T1000 (cell line): ENCODE measurements at regions not wholly inside any gene's neighbourhood (a gene's known extent, or its start where the extent isn't known, plus 50 kb on each side); places are given as distances from the start of the nearest gene placed in this dataset.

ENCODE experiments used
- DNase-seq: peaks from one replicate; lab custom pipeline; 2025; ENCODE audit warnings: mixed read lengths; lab: John Stamatoyannopoulos, UW

GRCh38 chr5:68352166-68352565 is 136.6 kb downstream of the PIK3R1 start:
- DNase-seq: no peak

DNA sequence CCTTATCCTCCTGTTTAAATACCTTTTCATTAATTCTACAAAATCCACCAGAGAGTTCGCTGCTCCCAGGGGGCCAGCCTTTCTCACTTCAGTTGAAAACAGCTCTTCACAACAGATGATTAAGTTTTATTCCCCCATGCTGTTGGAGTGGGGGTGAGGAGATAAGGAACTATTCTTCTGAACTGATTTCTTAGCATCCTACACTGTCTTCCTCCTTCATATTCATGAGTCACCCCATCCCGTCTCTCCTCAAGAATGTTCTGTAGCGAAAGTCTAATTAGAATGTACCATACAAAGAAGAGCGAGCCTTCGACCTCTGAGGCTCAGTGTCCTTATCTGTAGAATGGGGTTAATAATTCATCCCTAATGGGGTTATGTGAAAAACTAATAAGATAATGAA is 138.0 kb downstream of the PIK3R1 start:
- DNase-seq: no peak

DNA sequence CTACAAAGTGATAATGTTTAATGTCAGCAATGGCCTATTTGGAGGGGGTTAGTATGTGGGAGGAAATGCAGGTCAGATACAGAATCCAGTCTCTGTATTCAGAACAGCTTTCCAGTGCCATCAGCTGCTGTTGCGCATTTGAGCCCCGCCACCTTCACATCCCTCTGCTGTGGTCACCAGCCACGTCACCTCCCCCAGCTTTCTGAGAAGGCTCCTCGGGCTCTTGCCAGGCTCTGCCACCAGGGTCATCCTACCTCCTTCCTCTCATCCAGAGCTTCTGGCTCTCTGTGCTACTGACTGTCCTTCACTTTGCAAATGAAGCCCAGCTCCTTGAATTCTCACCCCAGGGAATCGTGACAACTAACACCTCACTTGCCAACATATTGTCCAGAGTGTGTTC is 138.8 kb downstream of the PIK3R1 start:
- no peak for DNase-seq

DNA sequence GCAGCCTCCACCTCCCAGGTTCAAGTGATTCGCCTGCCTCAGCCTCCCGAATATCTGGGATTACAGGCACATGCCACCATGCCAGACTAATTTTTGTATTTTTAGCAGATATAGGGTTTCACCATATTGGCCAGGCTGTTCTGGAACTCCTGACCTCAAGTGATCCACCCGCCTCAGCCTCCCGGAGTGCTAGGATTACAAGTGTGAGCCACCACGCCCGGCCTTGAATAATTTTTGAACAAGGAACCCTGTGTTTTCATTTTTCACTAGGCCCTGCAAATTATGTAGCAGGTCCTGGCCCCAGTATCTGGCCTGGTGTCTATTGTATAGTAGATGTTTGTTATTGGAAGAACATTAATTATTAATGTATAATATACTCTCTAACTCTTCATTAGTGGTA is 140.7 kb downstream of the PIK3R1 start:
- no peak for DNase-seq

GRCh38 chr5:68356623-68357022 is 141.1 kb downstream of the PIK3R1 start:
- no peak for DNase-seq

- no peak for DNase-seq
Observed at GRCh38 chr5:68359699-68360098, 144.1 kb downstream of the PIK3R1 start.

- no peak for DNase-seq
Observed at GRCh38 chr5:68362331-68362730, 146.8 kb downstream of the PIK3R1 start.

- DNase-seq: no peak
Observed at GRCh38 chr5:68365889-68366288, 150.3 kb downstream of the PIK3R1 start.

DNA sequence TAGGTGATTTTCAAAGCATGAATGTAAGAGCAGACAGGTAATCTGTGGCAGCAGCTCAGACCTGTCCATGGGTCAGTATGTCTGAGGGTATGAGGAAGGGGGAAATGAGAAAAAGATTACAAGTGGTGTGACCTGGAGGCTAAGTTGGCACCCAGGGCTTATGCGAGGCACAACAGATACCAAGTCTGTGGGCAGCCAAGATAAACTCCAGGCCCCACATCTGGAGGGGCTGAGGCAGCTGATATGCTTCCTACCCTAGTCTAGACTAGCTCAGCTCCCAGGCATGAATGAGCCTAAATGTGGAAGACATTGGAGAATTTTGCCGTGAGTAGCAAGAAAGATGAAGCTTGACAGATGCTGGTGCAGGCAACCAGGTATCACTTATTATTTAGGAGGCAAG is 151.7 kb downstream of the PIK3R1 start:
- no peak for DNase-seq

- no peak for DNase-seq
Observed at GRCh38 chr5:68367717-68368116, 152.2 kb downstream of the PIK3R1 start.

DNA sequence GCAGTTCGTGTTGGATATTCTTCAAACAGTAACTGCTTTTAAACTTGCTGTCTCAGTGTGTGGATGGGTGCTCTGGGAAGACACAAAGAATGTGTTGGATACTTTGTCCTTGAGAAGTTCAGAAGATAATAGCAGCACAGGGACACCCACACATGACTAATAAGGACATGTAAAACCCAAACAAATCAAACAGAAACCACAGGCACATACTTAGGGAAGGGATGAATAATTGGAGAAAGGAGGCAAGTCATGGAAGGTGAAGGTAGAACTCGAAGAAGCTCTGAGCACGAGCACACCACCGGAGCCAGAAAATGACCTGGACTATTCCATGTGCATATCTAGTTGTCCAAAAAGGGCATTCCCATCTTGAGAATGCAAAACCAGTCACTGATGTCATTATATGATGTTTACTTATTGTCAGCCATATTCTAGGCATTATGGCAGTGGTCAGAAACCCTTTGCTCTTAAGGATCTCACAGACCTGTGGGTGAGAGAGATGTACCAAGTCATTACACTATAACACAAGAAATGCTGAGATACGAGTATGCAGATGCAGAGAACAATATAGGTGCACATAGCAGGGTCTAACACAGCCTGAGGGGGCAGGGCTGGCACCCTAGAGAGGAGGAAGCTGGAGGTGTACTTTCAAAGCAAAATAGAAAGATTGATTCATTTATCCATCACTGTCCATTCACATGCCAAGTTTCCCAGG is 152.9 kb downstream of the PIK3R1 start:
- no peak for DNase-seq

- no peak for DNase-seq
Observed at GRCh38 chr5:68369023-68369359, 153.4 kb downstream of the PIK3R1 start.

GRCh38 chr5:68369457-68370125 is 154.0 kb downstream of the PIK3R1 start:
- DNase-seq: no peak

- DNase-seq: no peak
Observed at GRCh38 chr5:68370196-68370595, 154.6 kb downstream of the PIK3R1 start.

DNA sequence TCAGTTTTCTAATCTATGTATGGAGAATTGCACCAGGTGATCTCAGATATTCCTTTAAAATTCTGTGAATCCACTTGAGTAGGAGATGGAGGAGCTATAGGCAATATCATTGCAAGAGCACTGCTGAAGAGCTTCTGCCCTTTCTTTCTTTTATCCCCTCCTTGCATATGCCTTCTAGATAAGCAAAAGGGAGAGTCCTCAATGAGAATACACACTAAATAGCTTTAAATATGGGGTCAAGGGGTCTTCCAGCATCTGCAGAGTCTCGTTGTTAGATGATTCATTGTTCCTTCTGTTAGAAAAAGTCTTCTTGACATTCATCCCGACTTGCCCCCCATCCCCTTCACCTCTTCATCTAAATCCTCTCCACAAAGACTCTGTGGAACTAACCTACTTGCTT is 156.1 kb downstream of the PIK3R1 start:
- DNase-seq: no peak

DNA sequence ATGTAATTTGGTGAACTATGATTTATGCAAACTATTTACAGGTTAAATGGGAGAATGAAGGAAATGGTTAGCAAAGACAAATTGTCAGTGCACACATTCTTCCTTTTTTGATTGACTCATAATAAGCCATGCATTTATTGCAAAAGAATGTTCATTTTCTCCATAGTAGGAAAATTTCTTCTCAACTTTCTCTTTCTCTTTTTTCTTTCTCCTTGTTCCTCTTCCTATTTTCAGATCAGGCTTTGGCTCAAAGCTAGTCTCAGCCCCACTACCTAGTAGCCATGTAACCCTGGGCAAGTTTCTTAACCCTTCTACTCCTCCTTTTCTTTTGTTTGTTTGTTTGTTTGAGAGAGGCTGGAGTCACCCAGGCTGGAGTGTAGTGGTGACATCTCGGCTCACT is 156.6 kb downstream of the PIK3R1 start:
- DNase-seq: no peak

- no peak for DNase-seq
Observed at GRCh38 chr5:68373050-68373449, 157.5 kb downstream of the PIK3R1 start.

DNA sequence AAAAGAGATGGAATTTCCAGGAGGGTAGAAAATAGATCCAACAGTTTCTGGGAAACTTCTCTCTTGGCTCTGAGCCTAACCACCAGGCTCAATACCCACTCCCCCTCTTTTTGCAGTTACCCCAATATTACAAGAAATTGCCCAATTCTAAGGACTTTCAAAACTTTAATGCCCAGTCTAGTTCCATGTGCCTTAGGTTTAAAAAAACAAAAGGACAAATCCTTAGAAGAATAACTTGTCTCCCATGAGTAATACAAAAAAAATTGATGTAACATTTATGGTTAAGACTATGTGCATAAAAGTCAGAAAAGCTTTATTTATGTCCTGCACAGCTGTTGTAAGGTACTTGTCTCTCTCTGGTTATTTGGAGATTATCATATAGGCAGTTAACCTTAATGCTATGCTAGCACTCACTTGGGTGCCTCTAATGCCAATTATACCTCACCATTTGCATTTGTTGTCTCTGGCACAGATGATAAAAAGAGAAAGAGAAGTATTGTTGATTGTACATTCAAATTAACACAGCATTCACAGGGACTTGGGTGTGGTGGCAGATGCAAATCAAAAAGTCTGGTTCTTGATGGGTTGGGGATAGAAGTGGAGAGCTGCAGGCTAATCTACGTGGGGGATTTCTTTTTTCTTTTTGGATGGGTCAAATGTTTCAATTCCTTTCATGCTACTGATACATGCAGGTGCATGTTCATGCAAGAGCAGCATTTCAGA is 159.4 kb downstream of the PIK3R1 start:
- DNase-seq: no peak

DNA sequence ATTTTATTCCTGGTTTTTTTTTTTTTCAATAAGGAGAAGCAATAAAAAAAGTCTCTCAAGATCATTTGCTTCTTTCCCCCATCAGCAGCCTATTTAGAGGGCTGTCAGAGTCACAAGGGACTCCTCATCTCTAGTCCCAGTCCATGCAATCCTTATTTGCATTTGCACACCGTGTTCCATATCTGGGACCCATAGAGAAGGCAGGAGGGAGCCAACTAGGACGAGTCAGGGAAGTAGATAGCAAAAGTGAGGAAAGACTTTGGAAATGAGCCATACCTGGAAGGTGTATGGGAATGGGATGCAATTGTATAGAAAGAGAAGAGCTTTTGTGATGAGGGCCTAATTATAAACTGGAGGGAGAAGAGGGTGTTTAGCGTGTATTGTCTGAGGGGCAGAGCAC is 160.0 kb downstream of the PIK3R1 start:
- DNase-seq: no peak

- DNase-seq: no peak
Observed at GRCh38 chr5:68376935-68377334, 161.4 kb downstream of the PIK3R1 start.

- DNase-seq: no peak
Observed at GRCh38 chr5:68377733-68378132, 162.2 kb downstream of the PIK3R1 start.

DNA sequence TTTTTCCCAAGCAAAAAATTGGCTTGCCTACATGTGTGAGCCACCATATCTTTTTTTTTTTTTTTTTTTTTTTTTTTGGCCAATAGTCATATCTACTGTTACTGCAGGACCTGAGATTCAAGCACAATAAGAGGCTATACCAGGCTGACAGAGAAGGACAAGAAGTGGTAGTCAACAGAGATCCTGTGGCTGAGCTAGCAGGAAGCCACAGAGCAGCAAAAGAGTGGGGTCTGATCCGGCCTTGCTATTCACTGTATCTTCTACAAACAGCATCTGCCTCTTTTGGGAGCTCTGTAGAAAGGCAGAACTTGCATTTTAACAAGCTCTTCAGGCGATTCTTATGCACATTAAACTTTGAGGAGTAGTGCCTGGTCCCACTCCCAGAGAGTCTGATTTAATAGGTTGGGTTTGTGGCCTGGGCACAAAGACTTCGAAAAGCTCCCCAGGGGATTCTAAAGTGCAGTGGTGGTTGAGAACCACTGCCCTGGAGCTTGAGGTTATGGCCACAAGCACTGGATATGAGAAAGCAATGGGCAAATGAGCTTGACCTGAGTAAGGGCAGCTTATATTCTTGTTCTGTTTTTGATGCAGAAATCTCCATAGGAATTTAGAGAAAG is 162.8 kb downstream of the PIK3R1 start:
- DNase-seq: no peak
